GM21786 (cell line): ENCODE measurements at regions not wholly inside any gene's neighbourhood (a gene's known extent, or its start where the extent isn't known, plus 50 kb on each side); places are given as distances from the start of the nearest gene placed in this dataset.
"Not testable (repeated sequence)": the region's sequence is repeated elsewhere in the genome, so short reads cannot be mapped to it uniquely, and the experiment has no call there.

ENCODE experiments used
- ATAC-seq: cut with Tn5 transposase; IDR thresholded peaks from one replicate; pipeline ENCODE4 v1.9.1; 2021; ENCODE audit not compliant: unreplicated experiment

DNA sequence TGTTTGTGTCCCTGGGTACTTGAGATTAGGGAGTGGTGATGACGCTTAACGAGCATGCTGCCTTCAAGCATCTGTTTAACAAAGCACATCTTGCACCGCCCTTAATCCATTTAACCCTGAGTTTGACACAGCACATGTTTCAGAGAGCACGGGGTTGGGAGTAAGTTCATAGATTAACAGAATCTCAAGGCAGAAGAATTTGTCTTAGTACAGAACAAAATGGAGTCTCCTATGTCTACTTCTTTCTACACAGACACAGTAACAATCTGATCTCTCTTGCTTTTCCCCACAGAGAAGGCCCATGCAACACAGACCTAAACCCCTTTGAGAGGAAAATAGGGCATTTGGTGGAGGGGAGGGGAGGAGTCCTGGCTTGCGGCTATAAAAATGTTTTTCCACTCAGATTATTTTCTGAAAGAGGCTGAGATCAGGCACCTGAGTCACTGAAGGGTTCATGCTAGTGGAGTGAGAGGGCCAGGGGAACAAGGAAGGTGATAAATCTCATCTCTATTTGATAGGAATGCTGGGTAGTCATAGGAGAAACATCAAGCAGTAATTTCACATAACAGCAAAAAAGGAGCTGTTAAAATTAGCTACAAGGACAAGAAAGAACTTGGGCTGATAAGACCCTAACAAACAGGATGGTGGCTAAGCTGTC lies 136.9 kb downstream of the OR2B2 start:
- ATAC-seq, result not testable (repeated sequence)

DNA sequence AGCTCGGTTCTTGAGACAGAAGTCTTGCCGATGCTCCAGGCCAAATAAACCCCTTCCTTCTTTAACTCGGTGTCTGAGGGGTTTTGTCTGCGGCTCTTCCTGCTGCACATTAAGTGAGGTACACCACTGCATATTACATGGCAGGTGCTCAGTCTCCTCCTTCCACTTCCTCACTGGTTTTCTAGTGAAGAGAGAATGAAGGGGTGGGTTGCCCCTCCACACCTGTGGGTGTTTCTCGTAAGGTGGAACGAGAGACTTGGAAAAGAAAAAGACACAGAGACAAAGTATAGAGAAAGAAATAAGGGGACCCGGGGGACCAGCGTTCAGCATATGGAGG lies 138.0 kb downstream of the OR2B2 start:
- not testable (repeated sequence) for ATAC-seq

DNA sequence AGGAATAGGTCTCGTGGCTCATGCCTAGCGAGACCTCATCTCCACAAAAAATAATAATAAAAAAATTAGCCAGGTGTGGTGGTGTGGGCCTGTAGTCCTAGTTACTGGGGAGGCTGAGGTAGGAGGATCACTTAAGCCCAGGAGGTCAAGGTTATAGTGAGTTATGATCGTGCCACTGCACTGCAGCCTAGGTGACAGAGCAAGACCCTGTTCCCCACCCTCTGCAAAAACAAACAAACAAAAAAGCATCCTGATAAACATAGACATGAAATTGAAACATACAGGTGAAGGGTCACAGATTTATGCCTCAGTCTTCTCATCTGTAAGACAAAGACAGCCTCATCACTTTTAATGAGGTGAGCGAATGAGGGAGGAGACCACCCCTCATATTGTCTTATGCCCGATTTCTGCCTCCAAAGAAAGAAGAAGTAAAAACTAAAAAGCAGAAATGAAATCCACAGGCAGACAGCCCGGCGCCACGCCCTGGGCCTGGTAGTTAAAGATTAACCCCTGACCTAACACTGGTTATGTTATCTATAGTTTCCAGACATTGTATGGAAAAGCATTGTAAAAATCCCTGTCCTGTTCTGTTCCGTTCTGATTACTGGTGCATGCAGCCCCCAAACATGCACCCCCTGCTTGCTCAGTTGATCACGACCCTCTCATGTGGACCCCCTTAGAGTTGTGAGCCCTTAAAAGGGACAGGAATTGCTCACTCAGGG lies 138.5 kb downstream of the OR2B2 start:
- not testable (repeated sequence) for ATAC-seq

DNA sequence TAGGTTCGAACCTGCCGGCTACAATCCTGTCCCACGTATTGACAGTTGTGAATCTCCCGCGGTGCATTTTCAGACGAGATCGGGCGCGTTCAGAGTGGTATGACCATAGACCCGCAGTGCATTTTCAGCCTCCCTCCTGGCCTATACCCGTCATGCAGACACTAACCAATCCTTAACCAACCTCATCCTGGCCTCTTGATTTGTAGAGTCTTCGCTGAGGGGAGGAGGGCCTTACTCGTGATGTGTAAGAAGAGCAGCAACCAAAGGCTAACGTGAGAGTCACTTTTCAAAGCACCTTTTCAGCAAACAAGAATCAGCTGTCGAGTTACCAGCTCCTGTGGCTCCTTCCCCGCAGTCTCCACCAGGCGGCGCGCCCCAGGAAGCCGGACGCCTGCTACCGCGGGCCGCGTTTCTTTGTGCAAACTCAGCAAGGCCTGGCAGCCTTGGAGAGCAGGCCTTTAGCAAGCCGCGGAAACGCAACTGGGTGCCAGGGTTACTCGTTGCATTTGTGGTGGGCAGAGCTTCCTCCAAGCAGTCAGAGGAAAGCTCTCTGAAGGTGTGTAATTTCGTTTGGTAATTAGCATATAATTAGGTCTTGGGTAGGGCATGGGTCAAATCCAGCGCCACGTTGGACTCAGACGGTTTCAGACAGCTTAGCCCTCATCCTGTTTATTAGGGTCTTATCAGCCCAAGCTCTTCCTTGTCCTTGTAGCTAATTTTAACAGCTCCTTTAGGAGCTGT lies 139.8 kb downstream of the OR2B2 start:
- peak; percentile 63 for ATAC-seq

DNA sequence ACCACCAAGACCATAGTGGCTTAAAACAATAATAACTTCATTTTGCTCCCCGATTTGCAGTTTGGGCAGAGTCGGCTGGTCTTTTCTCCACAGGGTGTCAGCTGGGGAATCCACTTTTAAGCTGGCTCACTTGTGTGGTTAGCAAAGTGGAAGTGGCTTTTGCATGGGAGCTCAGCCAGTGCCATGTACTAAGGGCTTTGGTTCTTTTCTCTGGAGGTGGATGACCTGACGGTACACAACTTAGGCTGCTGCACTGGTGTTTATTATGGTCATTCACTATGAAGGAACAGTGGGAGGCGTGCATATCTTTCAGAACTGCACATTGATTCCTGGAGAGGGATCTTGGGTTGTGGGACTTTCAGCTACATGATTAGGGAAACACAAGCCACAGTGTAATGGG lies 141.0 kb downstream of the OR2B2 start:
- no peak for ATAC-seq

DNA sequence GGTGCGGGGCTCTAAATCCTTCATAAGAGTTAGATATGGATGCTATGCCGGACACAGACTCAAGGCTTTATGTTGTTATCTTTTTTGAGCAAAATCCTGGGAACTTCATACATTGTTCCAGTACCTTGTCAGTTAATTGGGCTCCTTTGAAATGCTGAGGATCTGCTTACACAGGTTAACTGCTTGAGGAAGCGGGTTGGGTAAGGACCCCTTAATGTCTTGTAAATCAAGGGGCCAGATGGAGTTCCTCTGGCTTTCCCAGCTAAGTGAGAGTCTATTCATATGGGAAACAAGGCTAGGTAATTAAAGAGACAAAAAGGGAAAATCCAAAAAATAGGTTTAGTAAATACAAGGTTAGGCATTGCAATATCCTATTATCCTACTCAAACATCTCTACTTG lies 141.5 kb downstream of the OR2B2 start:
- no peak for ATAC-seq

DNA sequence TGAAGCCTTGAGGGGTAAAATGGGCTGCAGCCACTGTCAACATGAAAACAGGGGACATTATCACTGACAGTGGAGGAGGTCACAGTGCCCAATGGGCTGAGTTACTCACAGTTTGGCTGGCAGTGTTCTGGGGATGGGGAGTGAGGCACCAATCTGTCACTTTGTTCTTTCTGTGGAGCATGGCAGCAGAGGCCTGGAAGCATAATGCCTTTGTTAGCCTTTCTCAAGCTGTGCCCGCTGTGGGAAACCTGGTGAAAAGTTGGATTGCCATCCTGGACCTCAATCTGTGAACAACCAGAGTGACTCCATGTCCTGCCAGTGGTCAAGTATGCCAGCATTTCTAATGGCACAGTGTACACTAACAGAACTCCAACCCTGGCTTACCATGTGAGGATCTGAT lies 143.6 kb downstream of the OR2B2 start:
- no peak for ATAC-seq

DNA sequence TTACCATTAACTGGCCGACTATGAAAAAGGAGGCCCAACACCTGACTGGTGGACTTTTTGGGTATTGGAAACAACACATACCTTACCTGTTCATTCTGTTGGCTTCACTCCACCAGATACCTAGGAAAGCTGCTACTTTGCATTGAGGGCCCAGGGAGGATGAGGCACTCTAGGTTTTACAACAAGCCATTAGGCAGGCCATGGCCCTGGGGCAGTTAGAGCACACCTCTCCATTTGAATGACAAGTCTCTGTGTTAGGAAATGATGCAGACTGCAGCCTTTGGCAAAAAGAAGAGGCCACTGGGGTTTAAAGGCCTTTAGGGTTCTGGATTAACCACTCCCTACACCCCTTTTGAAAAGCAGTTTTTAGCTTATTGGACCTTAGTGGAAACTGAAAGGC lies 144.3 kb downstream of the OR2B2 start:
- no peak for ATAC-seq

DNA sequence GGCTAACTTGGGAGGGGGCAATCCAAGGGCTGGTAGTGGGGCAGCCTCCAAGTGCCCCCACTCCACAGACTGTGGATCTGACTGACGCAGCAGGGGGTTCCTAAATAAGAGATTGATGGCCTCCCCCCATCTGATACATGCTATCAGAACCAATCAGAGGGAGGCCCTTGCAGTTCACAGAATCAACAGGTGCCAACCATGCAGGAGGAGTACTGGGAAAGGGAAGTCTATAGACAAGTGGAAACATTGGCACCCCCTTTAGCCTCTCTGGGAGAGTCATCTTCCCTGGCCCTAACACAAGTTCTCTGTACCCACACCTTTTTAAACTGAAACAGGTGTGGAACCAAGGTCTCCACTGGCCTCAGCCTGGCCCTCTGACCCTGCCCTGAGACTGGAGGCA lies 145.8 kb downstream of the OR2B2 start:
- no peak for ATAC-seq

DNA sequence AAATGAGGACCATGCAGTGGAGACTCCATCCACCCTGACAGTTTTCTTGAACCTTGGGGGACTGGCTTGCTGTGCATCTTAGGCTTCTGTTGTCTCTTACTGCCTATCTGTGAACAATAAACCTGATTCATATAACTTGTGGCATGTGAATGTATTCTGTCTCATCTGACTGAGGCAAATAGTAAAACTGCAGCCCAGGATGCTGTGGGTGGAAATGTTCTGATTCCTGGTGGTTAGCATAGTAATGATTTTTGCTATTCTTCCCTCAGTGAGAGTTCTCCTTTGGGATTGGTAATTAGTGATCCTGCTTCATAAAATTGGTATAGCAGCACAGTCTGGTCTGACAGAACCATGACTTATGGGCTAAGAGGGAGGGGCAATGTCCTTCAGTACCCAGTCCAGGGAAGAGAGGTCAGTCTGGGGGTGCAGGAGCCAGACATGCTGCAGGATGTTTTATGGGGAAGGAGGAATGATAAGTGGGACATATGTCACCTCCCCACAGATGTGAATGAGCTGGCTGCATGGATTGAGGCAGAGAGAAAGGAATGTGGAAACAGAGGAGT lies 147.1 kb downstream of the OR2B2 start:
- no peak for ATAC-seq

DNA sequence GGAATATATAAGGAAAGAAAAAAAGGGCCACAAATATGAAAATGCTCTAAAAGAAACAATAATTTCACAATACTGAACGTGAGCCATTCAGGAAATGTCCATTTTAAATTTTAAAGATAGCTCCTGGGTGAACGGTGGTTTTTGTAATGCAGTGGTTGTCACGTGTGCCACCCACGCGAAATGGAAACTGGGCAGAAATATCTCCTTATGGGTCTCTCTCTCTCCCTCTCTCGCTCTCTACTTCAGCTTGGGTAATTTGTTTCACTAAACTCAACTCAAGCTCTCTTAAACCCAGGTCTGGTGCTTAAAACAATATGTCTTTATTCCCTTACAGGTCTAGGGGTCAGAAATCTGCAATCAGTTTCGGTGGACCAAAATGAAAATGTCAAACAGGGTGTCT lies 150.8 kb downstream of the OR2B2 start:
- ATAC-seq, result peak; percentile 48

DNA sequence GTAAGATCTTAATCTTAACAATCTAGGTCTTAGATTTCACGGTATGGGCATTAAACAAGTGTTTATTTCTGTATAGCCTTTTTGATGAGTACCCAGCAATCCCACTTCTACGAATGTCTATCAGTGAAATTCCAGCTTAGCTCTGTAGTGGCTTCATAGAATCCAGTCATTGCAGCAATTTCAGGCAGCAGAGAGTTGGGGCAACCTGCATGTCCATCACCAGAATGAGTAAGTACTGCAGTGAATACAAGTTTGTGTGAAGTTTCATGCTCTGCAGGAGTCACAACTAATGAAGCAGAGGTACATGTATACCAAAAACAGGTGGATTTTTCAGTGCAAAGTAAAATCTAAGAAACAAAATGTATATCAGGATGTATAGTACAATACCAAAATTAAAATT lies 151.7 kb downstream of the OR2B2 start:
- no peak for ATAC-seq

DNA sequence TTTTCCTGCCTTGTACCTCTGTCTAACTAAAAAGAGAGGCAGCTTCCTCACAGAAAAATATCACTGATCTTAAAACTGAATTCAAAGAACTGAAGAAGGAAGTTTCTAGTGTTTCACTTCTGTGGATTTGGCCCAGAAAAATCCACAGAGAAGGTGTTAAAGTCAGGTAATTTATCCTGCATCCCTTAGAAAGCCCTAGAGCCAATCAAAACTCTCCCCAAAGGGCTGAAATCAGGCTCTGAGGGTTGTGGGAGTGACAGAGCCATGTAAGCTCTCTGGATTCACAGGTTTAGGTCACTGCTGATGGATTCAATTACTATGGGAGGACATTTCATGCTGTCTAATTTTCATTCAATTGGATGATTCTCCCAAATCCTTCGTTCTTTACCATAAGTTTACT lies 152.3 kb downstream of the OR2B2 start:
- ATAC-seq, result no peak

DNA sequence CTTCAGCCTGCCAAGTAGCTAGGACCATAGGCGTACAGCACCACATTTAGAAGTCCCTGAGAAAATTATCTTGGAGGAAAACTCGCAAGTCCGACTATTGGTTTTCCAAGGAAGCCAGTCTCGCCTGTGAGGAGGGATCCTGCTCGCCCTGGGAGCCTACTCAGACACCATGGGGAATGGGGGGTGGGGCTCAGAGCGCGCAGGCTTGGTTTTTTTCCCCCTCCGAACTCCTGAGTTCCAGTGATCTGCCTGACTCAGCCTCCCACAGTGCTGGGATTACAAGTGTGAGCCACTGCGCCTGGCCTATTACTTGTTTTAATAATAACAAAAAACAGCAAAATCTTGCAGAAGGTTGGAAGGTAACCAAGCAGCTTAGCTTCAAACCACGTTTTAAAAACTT lies 153.7 kb downstream of the OR2B2 start:
- no peak for ATAC-seq

DNA sequence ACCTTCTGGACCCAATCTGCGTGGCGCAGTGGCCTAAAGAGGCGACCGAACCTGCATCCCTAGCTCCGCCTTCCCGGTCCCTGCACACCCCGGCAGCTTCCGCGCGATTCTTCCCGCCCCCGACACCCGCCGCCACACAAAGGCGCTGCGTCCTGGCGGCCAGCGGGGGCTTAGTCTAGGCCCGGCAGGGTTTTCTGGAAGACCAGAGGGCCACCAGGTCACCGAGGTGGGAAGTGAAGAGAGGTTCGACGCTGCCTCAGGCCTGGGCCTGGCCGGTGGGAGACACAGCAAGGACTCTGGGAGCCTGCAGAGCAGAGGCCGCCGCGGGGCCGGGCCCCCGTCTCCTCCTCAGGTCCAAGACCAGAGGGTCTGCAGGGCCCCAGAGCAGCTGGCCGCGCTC lies 154.9 kb downstream of the OR2B2 start:
- no peak for ATAC-seq

DNA sequence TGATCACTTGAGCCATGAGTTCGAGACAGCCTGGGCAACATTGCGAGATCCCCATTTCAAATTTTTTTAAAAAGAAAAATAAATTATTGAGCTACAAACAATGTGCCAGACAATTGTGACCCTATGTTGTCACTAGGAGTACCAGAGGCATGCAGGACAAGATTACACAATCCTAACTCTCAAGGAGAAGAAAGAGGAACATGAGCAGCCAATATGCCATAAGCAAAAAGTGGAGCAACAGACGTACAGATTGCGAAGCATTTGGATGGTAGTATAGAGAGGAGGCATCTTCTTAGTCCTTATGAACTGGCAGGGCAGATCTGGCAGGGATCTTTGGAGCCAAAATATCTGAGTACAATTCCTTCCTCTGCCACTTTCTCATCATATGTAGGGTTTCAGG lies 156.4 kb downstream of the OR2B2 start:
- no peak for ATAC-seq

DNA sequence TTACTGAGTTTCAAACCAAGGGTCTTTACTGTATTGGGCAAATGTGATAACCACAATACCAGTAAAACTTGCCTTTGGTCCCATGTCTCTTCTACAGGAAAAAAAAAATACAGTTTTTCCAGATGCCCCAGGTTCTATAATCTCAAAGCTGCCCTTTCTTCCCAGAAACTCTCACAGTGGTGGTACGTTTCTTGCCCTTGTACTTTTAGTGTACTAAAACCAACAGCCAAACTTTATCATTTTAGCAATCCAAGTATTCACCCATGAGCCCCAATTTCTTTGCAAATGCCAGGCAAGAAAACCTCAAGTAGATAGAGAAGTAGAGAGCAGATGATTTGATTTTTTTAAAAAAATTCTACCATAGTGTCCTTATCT lies 157.8 kb downstream of the OR2B2 start:
- ATAC-seq, result no peak

DNA sequence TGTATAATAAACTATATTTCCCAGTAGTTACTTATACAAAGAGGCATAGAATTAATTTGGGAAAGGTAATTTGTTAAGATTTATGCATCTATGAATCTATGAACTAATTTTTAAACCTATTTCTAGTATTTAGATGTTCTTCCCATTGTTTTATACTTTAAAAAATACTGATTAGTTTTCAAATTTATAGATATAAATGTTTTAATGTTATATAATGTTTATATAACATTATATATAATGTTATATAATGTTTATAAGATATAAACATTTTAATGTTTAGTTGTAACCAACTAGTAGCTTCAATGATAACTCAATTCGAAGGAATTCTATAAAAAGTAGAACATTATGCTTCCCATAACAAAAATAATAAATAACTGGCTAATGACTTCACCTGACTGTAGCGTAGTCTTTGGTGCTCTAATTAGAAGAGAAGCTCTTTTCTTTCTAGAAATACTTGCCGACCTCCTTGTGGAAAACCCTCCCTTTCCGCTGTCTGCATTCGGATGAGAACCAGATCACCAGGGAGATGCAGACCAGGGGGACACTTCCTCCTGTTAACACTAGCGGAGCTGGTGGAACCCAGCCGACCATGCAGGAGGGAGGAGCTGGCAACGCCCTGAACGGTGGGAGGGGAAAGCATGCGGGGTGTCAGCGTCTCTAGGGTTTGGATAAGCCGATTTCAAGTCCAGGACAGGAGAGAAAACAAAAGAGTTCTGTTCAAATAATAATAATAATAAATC lies 158.4 kb downstream of the OR2B2 start:
- peak; percentile 49 for ATAC-seq

DNA sequence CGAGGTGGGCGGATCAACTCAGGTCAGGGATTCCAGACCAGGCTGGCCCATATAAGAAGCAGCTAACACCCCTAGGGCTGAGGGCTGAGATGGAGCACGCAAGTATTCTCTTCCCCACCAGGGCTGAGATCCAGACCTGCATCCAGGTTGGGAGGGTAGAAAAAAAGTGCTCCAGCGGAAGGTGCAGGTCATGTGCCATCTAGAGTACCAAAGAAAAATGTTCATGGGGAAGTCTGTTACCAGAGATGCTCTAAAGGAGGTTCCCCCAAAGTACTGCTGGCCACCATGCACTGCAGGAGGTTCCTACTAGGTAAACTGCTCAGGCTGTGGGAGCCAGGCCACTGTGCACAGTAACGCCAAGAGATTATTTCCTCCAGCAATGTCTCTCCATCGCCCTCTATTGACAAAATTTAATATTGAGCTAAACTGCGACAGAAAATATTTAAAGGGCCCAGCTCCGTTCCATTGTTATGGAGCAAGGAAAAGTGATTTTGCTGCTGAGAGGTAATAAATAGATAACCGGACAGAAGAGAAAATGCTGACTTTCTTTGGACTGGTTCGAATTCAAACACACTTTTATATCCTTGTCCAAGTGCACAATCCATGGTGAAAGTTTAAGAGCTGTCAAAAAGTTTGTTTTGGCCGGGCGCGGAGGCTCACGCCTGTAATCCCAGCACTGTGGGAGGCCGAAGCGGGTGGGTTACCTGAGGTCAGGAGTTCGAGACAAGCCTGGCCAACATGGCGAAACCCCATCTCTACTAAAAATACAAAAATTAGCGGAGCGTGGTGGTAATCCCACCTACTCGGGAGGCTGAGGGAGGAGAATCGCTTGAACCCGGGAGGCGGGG lies 159.9 kb downstream of the OR2B2 start:
- ATAC-seq, result peak; percentile 42

DNA sequence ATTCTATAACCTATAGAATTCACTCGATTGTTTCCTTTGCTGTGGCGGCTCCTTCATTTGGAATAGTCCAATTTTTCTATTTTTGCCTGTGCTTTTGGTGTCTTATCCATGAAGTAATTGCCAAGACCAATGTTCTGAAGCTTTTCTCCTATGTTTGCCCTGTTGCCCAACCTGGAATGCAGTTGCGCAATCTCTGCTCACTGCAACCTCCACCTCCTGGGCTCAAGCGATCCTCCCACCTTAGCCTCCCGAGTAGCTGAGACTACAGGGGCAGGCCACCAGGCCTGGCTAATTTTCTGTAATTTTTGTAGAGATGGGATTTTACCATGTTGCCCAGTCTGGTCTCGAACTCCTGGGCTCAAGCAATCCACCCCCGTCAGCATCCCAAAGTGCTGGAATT lies 163.5 kb downstream of the OR2B2 start:
- ATAC-seq, result no peak
